Cardiac fibroblast (primary cell): ENCODE measurements at regions not wholly inside any gene's neighbourhood (a gene's known extent, or its start where the extent isn't known, plus 50 kb on each side); places are given as distances from the start of the nearest gene placed in this dataset.

Source experiments
- DNase-seq, 2 donors: peaks; one replicate each; pipeline versions ENCODE4 v3.0.0 to v3.0.0-alpha.2; 2010; ENCODE audit warnings: low read depth in 2 of 2
- H3K4me3 ChIP-seq, 2 donors: replicated peaks in 1 of 2; 1 replicate in 1 of 2; 2 replicates in 1 of 2; pipeline ENCODE4 v1.5.1; 2011; ENCODE audit warnings: low read depth in 2 of 2, low read length in 2 of 2, mild to moderate bottlenecking in 2 of 2, moderate library complexity in 1 of 2
- CTCF ChIP-seq: IDR thresholded peaks from one replicate; pipeline ENCODE4 v1.5.1; 2011; ENCODE audit warnings: low read depth, mild to moderate bottlenecking, low read length, inconsistent platforms

GRCh38 chr2:51510303-51510702 is 478.4 kb upstream of the NRXN1 start:
- no peak for TF ChIP-seq CTCF
- DNase-seq = no peak
- H3K4me3 ChIP-seq = no peak overlapping the region

GRCh38 chr2:51505533-51505932 is 473.6 kb upstream of the NRXN1 start:
- no peak for TF ChIP-seq CTCF
- H3K4me3 ChIP-seq = no peak overlapping the region
- no peak for DNase-seq

- no peak overlapping the region for H3K4me3 ChIP-seq
- DNase-seq = no peak
Measured at GRCh38 chr2:51490576-51491234, 458.8 kb upstream of the NRXN1 start.

GRCh38 chr2:51484605-51485004 is 452.7 kb upstream of the NRXN1 start:
- DNase-seq = no peak
- no peak for TF ChIP-seq CTCF
- H3K4me3 ChIP-seq = no peak overlapping the region

More at GRCh38 chr2:51490576-51491234, 458.8 kb upstream of the NRXN1 start:
- TF ChIP-seq CTCF = no peak

GRCh38 chr2:51483720-51484119 is 451.8 kb upstream of the NRXN1 start:
- no peak for DNase-seq
- no peak for TF ChIP-seq CTCF
- no peak overlapping the region for H3K4me3 ChIP-seq

- DNase-seq = no peak
- no peak overlapping the region for H3K4me3 ChIP-seq
- TF ChIP-seq CTCF = no peak
Measured at GRCh38 chr2:51472783-51473182, 440.9 kb upstream of the NRXN1 start.

GRCh38 chr2:51472300-51472699 is 440.4 kb upstream of the NRXN1 start:
- no peak overlapping the region for H3K4me3 ChIP-seq
- peak in 1 of 2 donors; percentile 26 for DNase-seq
- TF ChIP-seq CTCF = no peak
